Activated T-helper 1 cell treated with anti-CD3 and anti-CD28 coated beads, Interleukin-12 subunit alpha, Interleukin-12 subunit beta, Interleukin-2, Interleukin-4 antibody, amounts not matched to agents 30 ng/mL and 10 ng/mL and 1 ng/mL, durations not matched to agents 14 hours and 24 hours and 36 hours (primary cell): ENCODE measurements at regions not wholly inside any gene's neighbourhood (a gene's known extent, or its start where the extent isn't known, plus 50 kb on each side); places are given as distances from the start of the nearest gene placed in this dataset.

Source experiments
- DNase-seq: peaks from one replicate; pipeline ENCODE4 v3.0.0; 2021; ENCODE audit warnings: low spot score
- H3K27ac Mint-ChIP-seq: one replicate; pipeline ENCODE4 v1.8.0; 2021; ENCODE audit warnings: mild to moderate bottlenecking, mixed read lengths
- H3K27me3 Mint-ChIP-seq: one replicate; pipeline ENCODE4 v1.8.0; 2022; ENCODE audit warnings: mild to moderate bottlenecking, moderate library complexity, mixed read lengths; ENCODE audit not compliant: insufficient read depth
- H3K36me3 Mint-ChIP-seq: one replicate; pipeline ENCODE4 v1.8.0; 2021; ENCODE audit warnings: low read depth, mixed read lengths
- H3K4me1 Mint-ChIP-seq: one replicate; pipeline ENCODE4 v1.8.0; 2021; ENCODE audit warnings: low read depth, mixed read lengths
- H3K4me3 Mint-ChIP-seq: one replicate; pipeline ENCODE4 v1.8.0; 2021; ENCODE audit warnings: mild to moderate bottlenecking, moderate library complexity, mixed read lengths
- H3K9me3 Mint-ChIP-seq: one replicate; pipeline ENCODE4 v1.8.0; 2021; ENCODE audit warnings: mixed read lengths
- intact Hi-C: fragments of 100-400 bp; cut with micrococcal nuclease; formaldehyde crosslinking; loops from one replicate; pipeline ENCODE4 v1.15.1; 2024

DNA sequence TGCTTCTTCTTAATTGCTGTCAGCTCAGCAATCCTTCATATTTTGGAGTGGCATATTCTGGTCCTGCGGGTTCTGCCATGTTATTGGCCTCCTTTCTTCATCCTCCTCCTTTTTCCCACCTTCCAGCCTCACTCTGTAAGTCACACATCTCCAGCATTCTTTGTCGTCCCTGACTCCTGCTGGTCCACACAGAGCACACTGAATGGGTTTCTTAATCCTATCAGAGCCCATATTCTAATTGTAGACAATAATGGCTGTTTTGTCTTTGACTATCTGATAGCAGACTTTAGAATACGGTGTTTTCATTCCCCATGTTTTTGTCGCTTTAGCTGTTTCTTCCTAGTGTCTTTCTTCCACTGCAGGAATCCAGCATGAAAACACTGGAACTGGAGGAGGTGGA lies 389.6 kb downstream of the REEP3 start:
- no peak overlapping the region for H3K27ac Mint-ChIP-seq
- H3K36me3 Mint-ChIP-seq: no peaks in the 10 kb centered on the region
- H3K4me1 Mint-ChIP-seq: no peaks in the 10 kb centered on the region
- H3K4me3 Mint-ChIP-seq: no peak overlapping the region
- H3K9me3 Mint-ChIP-seq: no peaks in the 10 kb centered on the region
- H3K27me3 Mint-ChIP-seq: peaks cover 6% of the 10 kb centered on the region
- no peak for DNase-seq
- intact Hi-C loops: no loop called here

GRCh38 chr10:63915240-63915639 lies 394.0 kb downstream of the REEP3 start:
- no peak overlapping the region for H3K4me3 Mint-ChIP-seq
- intact Hi-C loops: no loop called here
- H3K27me3 Mint-ChIP-seq: peaks cover 4% of the 10 kb centered on the region
- no peaks in the 10 kb centered on the region for H3K9me3 Mint-ChIP-seq
- no peaks in the 10 kb centered on the region for H3K36me3 Mint-ChIP-seq
- H3K4me1 Mint-ChIP-seq: no peaks in the 10 kb centered on the region
- no peak for DNase-seq
- no peak overlapping the region for H3K27ac Mint-ChIP-seq

- Mint-ChIP-seq H3K36me3 (no peaks in the 10 kb centered on the region), H3K4me1 (no peaks in the 10 kb centered on the region), H3K9me3 (no peaks in the 10 kb centered on the region), H3K27me3 (peaks cover 7% of the 10 kb centered on the region), H3K4me3 (no peak overlapping the region), H3K27ac (no peak overlapping the region)
- no peak for DNase-seq
- intact Hi-C loops: no loop called here
These were observed 396.2 kb downstream of the REEP3 start for GRCh38 chr10:63917363-63917762.

DNA sequence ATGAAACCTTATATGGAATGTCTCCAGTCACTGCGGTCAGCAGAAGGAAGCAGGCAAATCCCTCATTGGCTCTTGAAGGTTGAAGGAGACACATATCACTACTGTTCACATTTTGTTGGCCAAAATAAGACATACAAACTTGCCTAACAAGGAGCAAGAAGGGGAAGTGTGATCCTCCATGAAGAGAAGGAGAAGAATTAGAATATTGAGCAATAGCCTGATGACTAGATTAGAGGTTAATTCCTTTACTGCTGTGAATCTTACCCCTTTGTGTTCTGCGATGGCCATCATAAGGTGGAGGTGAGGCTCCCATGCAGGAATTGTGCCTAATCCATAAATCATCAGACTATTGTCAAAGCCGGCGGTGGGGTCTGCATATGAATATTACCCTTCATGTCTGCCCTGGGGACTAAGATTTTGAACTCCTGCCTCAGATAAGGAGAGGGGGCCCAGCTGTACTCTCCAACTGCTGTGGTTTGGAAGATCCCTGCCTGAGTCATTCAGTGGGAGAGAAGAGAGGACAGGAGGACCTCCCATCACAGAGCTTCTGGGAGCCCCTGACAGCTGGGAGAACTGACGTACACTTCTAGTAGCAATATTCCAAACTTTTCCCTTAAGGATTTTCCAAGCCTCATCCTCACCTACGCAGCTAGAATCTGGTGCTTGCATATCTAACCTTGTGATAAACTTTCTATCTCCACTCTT lies 398.5 kb downstream of the REEP3 start:
- Mint-ChIP-seq H3K4me3 (no peak overlapping the region), H3K27ac (no peak overlapping the region), H3K27me3 (peaks cover 3% of the 10 kb centered on the region), H3K9me3 (no peaks in the 10 kb centered on the region), H3K4me1 (no peaks in the 10 kb centered on the region), H3K36me3 (no peaks in the 10 kb centered on the region)
- no peak for DNase-seq
- intact Hi-C loops: no loop called here

DNA sequence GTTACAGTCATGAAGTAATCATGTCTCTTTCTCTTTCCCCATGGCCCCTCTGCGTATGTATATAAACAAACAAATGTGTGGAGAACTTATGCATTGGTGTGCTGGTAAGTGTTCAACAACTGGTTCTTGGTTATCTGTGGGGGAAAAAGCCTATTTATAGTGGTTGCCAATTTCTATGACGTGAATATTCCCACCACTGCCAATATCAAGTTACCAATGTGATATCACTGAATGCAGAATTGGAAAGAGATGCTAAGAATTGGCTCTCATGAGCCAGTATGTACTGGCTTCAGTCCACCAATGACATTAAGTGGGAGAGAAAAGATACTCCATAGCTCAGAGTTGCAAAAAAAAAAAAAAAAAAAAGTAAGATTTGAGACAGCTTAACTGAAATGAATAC lies 399.7 kb downstream of the REEP3 start:
- intact Hi-C loops: no loop called here
- DNase-seq: no peak
- Mint-ChIP-seq H3K9me3 (no peaks in the 10 kb centered on the region), H3K27me3 (peaks cover 3% of the 10 kb centered on the region), H3K36me3 (no peaks in the 10 kb centered on the region), H3K27ac (no peak overlapping the region), H3K4me1 (no peaks in the 10 kb centered on the region), H3K4me3 (no peak overlapping the region)

DNA sequence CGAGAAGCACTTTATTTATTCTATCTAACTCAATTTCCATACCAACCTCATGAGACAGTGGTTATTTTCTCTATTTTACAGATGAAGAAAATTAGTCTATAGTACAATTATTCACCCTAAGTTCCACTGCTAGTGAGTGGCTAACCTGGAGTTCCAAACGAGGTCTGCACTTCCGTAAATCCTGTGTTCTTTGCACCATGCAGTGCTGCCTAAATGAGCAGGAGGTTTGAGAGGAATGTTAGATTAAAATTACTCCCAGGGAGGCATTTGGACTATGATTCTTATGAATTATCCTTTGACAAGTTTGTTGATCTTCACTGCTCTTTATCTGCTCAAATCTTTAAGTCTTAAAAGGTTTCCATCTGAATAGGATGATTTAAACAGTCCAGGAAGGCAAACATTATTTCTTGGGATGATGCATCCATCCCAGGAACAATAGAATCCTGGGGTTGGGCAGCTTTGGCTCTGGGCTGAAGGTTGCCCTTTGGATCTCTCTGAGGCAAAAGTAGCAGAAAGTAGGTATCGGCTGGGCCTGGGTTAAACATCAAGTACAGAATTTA lies 400.8 kb downstream of the REEP3 start:
- H3K27ac Mint-ChIP-seq: no peak overlapping the region
- peaks cover 3% of the 10 kb centered on the region for H3K27me3 Mint-ChIP-seq
- no peaks in the 10 kb centered on the region for H3K4me1 Mint-ChIP-seq
- H3K4me3 Mint-ChIP-seq: no peak overlapping the region
- no peaks in the 10 kb centered on the region for H3K9me3 Mint-ChIP-seq
- H3K36me3 Mint-ChIP-seq: no peaks in the 10 kb centered on the region
- intact Hi-C loops: no loop called here
- DNase-seq: no peak

- H3K27me3 Mint-ChIP-seq: peaks cover 3% of the 10 kb centered on the region
- no peak overlapping the region for H3K4me3 Mint-ChIP-seq
- DNase-seq: no peak
- intact Hi-C loops: no loop called here
- H3K9me3 Mint-ChIP-seq: no peaks in the 10 kb centered on the region
- no peaks in the 10 kb centered on the region for H3K4me1 Mint-ChIP-seq
- H3K36me3 Mint-ChIP-seq: no peaks in the 10 kb centered on the region
- H3K27ac Mint-ChIP-seq: no peak overlapping the region
These were observed 401.5 kb downstream of the REEP3 start for GRCh38 chr10:63922468-63923284.

GRCh38 chr10:63929831-63930467 lies 408.7 kb downstream of the REEP3 start:
- H3K27ac Mint-ChIP-seq: no peak overlapping the region
- no peaks in the 10 kb centered on the region for H3K9me3 Mint-ChIP-seq
- intact Hi-C loops: no loop called here
- peaks cover 4% of the 10 kb centered on the region for H3K27me3 Mint-ChIP-seq
- no peak overlapping the region for H3K4me3 Mint-ChIP-seq
- H3K4me1 Mint-ChIP-seq: no peaks in the 10 kb centered on the region
- DNase-seq: no peak
- no peaks in the 10 kb centered on the region for H3K36me3 Mint-ChIP-seq

GRCh38 chr10:63930584-63930983 lies 409.4 kb downstream of the REEP3 start:
- intact Hi-C loops: no loop called here
- Mint-ChIP-seq H3K27ac (no peak overlapping the region), H3K36me3 (no peaks in the 10 kb centered on the region), H3K27me3 (peaks cover 4% of the 10 kb centered on the region), H3K4me3 (no peak overlapping the region), H3K9me3 (no peaks in the 10 kb centered on the region), H3K4me1 (no peaks in the 10 kb centered on the region)
- no peak for DNase-seq

GRCh38 chr10:63935705-63936104 lies 414.5 kb downstream of the REEP3 start:
- no peak for DNase-seq
- Mint-ChIP-seq H3K27ac (no peak overlapping the region), H3K36me3 (no peaks in the 10 kb centered on the region), H3K27me3 (peaks cover 4% of the 10 kb centered on the region), H3K4me3 (no peak overlapping the region), H3K4me1 (no peaks in the 10 kb centered on the region), H3K9me3 (no peaks in the 10 kb centered on the region)
- intact Hi-C loops: no loop called here

- H3K4me3 Mint-ChIP-seq: no peak overlapping the region
- H3K9me3 Mint-ChIP-seq: no peaks in the 10 kb centered on the region
- H3K27ac Mint-ChIP-seq: no peak overlapping the region
- no peaks in the 10 kb centered on the region for H3K36me3 Mint-ChIP-seq
- DNase-seq: no peak
- no peaks in the 10 kb centered on the region for H3K4me1 Mint-ChIP-seq
- intact Hi-C loops: no loop called here
- no peaks in the 10 kb centered on the region for H3K27me3 Mint-ChIP-seq
These were observed 419.2 kb downstream of the REEP3 start for GRCh38 chr10:63940277-63940922.

DNA sequence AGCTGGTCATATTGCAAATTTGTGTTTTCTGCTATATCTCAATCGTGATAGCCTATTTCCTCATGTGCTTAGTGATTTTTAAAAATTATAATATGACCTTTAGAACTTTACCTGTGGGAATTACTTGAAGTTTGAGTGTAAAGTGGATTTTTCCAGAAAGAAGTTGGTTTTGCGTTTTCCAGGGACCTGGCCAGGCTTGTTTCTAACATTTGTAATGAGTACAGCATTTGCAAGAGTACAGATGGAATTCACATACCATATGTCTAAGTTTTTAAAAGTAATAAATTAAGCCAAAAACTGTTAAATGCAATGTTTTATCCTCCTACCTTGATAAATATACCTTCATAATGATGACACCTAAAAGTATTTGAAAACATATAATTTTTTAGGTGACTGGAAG lies 443.2 kb downstream of the REEP3 start:
- Mint-ChIP-seq H3K4me3 (no peak overlapping the region), H3K36me3 (no peaks in the 10 kb centered on the region), H3K4me1 (no peaks in the 10 kb centered on the region), H3K9me3 (no peaks in the 10 kb centered on the region), H3K27me3 (peaks cover 8% of the 10 kb centered on the region), H3K27ac (no peak overlapping the region)
- intact Hi-C loops: no loop called here
- DNase-seq: no peak

- Mint-ChIP-seq H3K27me3 (peaks cover 4% of the 10 kb centered on the region), H3K27ac (no peak overlapping the region), H3K4me1 (no peaks in the 10 kb centered on the region), H3K36me3 (no peaks in the 10 kb centered on the region), H3K4me3 (no peak overlapping the region), H3K9me3 (no peaks in the 10 kb centered on the region)
- intact Hi-C loops: no loop called here
- no peak for DNase-seq
These were observed 444.6 kb downstream of the REEP3 start for GRCh38 chr10:63965846-63966245.
